ENCODE measurements at regions not wholly inside any gene's neighbourhood (a gene's known extent, or its start where the extent isn't known, plus 50 kb on each side); places are given as distances from the start of the nearest gene placed in this dataset.
A peak's percentile ranks its signal among the peaks of the same experiment; 100 is the strongest.

GRCh38 chr4:96755569-96756484 is 915.9 kb downstream of the PDHA2 start:
- no peak for DNase-seq

GRCh38 chr4:96756584-96756983 is 916.7 kb downstream of the PDHA2 start:
- no peak for DNase-seq

GRCh38 chr4:96763546-96763945 is 923.7 kb downstream of the PDHA2 start:
- no peak for DNase-seq

GRCh38 chr4:96766359-96766758 is 926.5 kb downstream of the PDHA2 start:
- no peak for DNase-seq

- no peak for DNase-seq
These were observed 928.1 kb downstream of the PDHA2 start for GRCh38 chr4:96767815-96768480.

- no peak for DNase-seq
These were observed 935.6 kb downstream of the PDHA2 start for GRCh38 chr4:96775501-96775900.

GRCh38 chr4:96776920-96777527 is 937.1 kb downstream of the PDHA2 start:
- no peak for DNase-seq

- DNase-seq: no peak
These were observed 944.4 kb downstream of the PDHA2 start for GRCh38 chr4:96784336-96784735.

GRCh38 chr4:96786306-96786705 is 946.4 kb downstream of the PDHA2 start:
- DNase-seq: no peak

- no peak for DNase-seq
These were observed 947.9 kb downstream of the PDHA2 start for GRCh38 chr4:96787766-96788165.

- DNase-seq: no peak
These were observed 969.7 kb downstream of the PDHA2 start for GRCh38 chr4:96809563-96809962.

- peak in 2 of 58 donors; percentile 0 to 9 for DNase-seq
These were observed 987.2 kb downstream of the PDHA2 start for GRCh38 chr4:96827086-96827485.

- no peak for DNase-seq
These were observed 993.9 kb downstream of the PDHA2 start for GRCh38 chr4:96833831-96834230.

- DNase-seq: no peak
These were observed 996.1 kb downstream of the PDHA2 start for GRCh38 chr4:96835991-96836390.

- no peak for DNase-seq
These were observed 999.5 kb downstream of the PDHA2 start for GRCh38 chr4:96839441-96839840.

- no peak for DNase-seq
These were observed 1001.9 kb downstream of the PDHA2 start for GRCh38 chr4:96841801-96842200.

- no peak for DNase-seq
These were observed 1005.1 kb downstream of the PDHA2 start for GRCh38 chr4:96844858-96845490.

- DNase-seq: no peak
These were observed 1005.9 kb downstream of the PDHA2 start for GRCh38 chr4:96845819-96846218.

- no peak for DNase-seq
These were observed 1034.8 kb downstream of the PDHA2 start for GRCh38 chr4:96874657-96875056.

- no peak for DNase-seq
These were observed 1039.6 kb downstream of the PDHA2 start for GRCh38 chr4:96879527-96879926.

- no peak for DNase-seq
These were observed 1048.0 kb downstream of the PDHA2 start for GRCh38 chr4:96887857-96888256.

- peak in 2 of 58 donors; percentile 1 to 24 for DNase-seq
These were observed 1054.7 kb downstream of the PDHA2 start for GRCh38 chr4:96894621-96895020.
